Adrenal gland (tissue), 9 donors: ENCODE measurements at regions not wholly inside any gene's neighbourhood (a gene's known extent, or its start where the extent isn't known, plus 50 kb on each side); places are given as distances from the start of the nearest gene placed in this dataset.

Experiments
- DNase-seq, 7 donors: peaks; one replicate each; pipeline ENCODE4 v3.0.0-alpha.2; 2019 to 2020
- H3K27ac ChIP-seq, 5 donors: fragments of 200-600 bp; sonication (generic) in 4 of 5; 1 replicate in 3 of 5; 2 replicates in 2 of 5; pipeline versions ENCODE4 v1.5.1 to v1.8.0; 2016 to 2020; ENCODE audit warnings: mild to moderate bottlenecking in 1 of 5
- H3K27me3 ChIP-seq: fragments of 200-600 bp; 2 replicates; pipeline ENCODE4 v1.8.0; 2021
- H3K36me3 ChIP-seq, 2 donors: fragments of 200-600 bp; replicated peaks in 1 of 2; 1 replicate in 1 of 2; 2 replicates in 1 of 2; pipeline versions ENCODE4 v1.5.1 to v1.8.0; 2018 to 2022
- H3K4me1 ChIP-seq, 2 donors: fragments of 200-600 bp; replicated peaks in 1 of 2; 1 replicate in 1 of 2; 2 replicates in 1 of 2; pipeline versions ENCODE4 v1.5.1 to v1.8.0; 2018 to 2021
- H3K4me3 ChIP-seq, 4 donors: fragments of 200-600 bp; sonication (generic) in 3 of 4; one replicate each; pipeline ENCODE4 v1.5.1; 2016 to 2018
- H3K9me3 ChIP-seq, 3 donors: fragments of 200-600 bp; sonication (generic) in 1 of 3; replicated peaks in 1 of 3; 1 replicate in 2 of 3; 2 replicates in 1 of 3; pipeline versions ENCODE4 v1.5.1 to v1.8.0; 2016 to 2021
- CTCF ChIP-seq, 6 experiments: fragments of 450-650 bp in 4 of 6; fragments of 200-600 bp in 2 of 6; sonication (generic) in 1 of 6; IDR thresholded peaks; 1 replicate in 5 of 6; 2 replicates in 1 of 6; pipeline versions ENCODE4 v1.5.1 to v1.8.0; 2016 to 2021; ENCODE audit warnings: antibody characterized with exemption in 6 of 6, mild to moderate bottlenecking in 2 of 6, moderate library complexity in 1 of 6
- POLR2A ChIP-seq, 2 donors: fragments of 450-650 bp; IDR thresholded peaks; one replicate each; pipeline ENCODE4 v1.6.1; 2017; ENCODE audit warnings: antibody characterized with exemption in 2 of 2, mild to moderate bottlenecking in 2 of 2, moderate library complexity in 1 of 2
- WGBS, 4 donors: extraction: QIAGEN DNeasy Blood & Tissue Kit in 2 of 4; methylation state at CpG; one replicate each; pipeline versions ENCODE4 v1.1.5 to v1.1.7; 2013 to 2017; 5-methylcytosine and 5-hydroxymethylcytosine counted together
- intact Hi-C, 2 donors: fragments of 100-400 bp; cut with DNase I; formaldehyde crosslinking; loops; one replicate each; pipeline versions ENCODE4 v1.14.1 to v1.15.0; 2022 to 2023
- donor health status: healthy with polysubstance abuse.
- donor health status: Bipolar disorder and iron deficiency.
- donor health status: DM: yes; HTN: yes; CAD: no.
- donor health status: DM: no; HTN: no; CAD: no.
- donor health status: DM: no; HTN: no; CAD: no.

GRCh38 chr11:32485733-32486132 is 50.4 kb upstream of the WT1 start:
- Histone ChIP-seq H3K36me3 (no peaks in the 10 kb centered on the region), H3K4me1 (no peaks in the 10 kb centered on the region), H3K27ac (no peak overlapping the region), H3K27me3 (no peaks in the 10 kb centered on the region), H3K9me3 (no peaks in the 10 kb centered on the region), H3K4me3 (no peak overlapping the region)
- no peak for DNase-seq
- WGBS, 4 donors: 59 to 81% (median 68%) methylated on average over 4 to 5 of the region's 5 CpGs
- intact Hi-C loops: no loop called here
- no peak for TF ChIP-seq POLR2A (IDR thresholded peaks at IDR 0.05)
- TF ChIP-seq CTCF (IDR thresholded peaks at IDR 0.05): no peak
